H1 (cell line): ENCODE measurements at regions not wholly inside any gene's neighbourhood (a gene's known extent, or its start where the extent isn't known, plus 50 kb on each side); places are given as distances from the start of the nearest gene placed in this dataset.

ENCODE experiments used
- CTCF ChIA-PET: fragments of 300-600 bp; sonication (Branson Sonifier 250); formaldehyde crosslinking; loops from one replicate; lab custom pipeline; 2021; ENCODE audit not compliant: partially characterized antibody; lab: Charles Lee
- POLR2A ChIA-PET: fragments of 300-600 bp; sonication (Branson Sonifier 250); formaldehyde crosslinking; loops from one replicate; lab custom pipeline; 2021; ENCODE audit warnings: inconsistent platforms; ENCODE audit not compliant: partially characterized antibody; lab: Charles Lee
- DNase-seq, 2 experiments: peaks; one replicate each; pipeline versions ENCODE4 v3.0.0 to v3.0.0-alpha.2; 2010 to 2022; ENCODE audit warnings: low spot score in 2 of 2, low read depth in 1 of 2, mixed read lengths in 1 of 2
- FAIRE-seq: peaks from 2 replicates; lab custom pipeline; 2011; peaks lifted over from hg19 to GRCh38; lab: Jason Lieb, UNC
- H2AFZ ChIP-seq: 2 replicates; pipeline ENCODE4 v1.8.1; 2012; ENCODE audit warnings: low read length, inconsistent platforms
- H2AK5ac ChIP-seq: 2 replicates; pipeline ENCODE4 v1.6.1; 2013; ENCODE audit warnings: low read depth, low read length
- H2BK120ac ChIP-seq: replicated peaks from 2 replicates; pipeline ENCODE3; 2013; ENCODE audit warnings: low read depth, low read length, inconsistent platforms
- H2BK12ac ChIP-seq: 2 replicates; pipeline ENCODE4 v1.6.1; 2013; ENCODE audit warnings: low read depth, low read length
- H2BK15ac ChIP-seq: 2 replicates; pipeline ENCODE4 v1.6.1; 2013; ENCODE audit warnings: low read length
- H2BK20ac ChIP-seq: 2 replicates; pipeline ENCODE4 v1.6.1; 2013; ENCODE audit warnings: low read length
- H2BK5ac ChIP-seq: 2 replicates; pipeline ENCODE4 v1.6.1; 2013; ENCODE audit warnings: low read depth, low read length
- H3K14ac ChIP-seq: 2 replicates; pipeline ENCODE4 v1.6.1; 2013; ENCODE audit warnings: inconsistent platforms; ENCODE audit not compliant: insufficient read length
- H3K18ac ChIP-seq: 2 replicates; pipeline ENCODE4 v1.6.1; 2013; ENCODE audit warnings: low read length; ENCODE audit errors: extremely low read depth
- H3K23ac ChIP-seq: 2 replicates; pipeline ENCODE4 v1.6.1; 2013; ENCODE audit warnings: inconsistent platforms; ENCODE audit not compliant: insufficient read length
- H3K23me2 ChIP-seq: 2 replicates; pipeline ENCODE4 v1.6.1; 2013; ENCODE audit warnings: low read depth, low read length
- H3K27ac ChIP-seq: 2 replicates; pipeline ENCODE4 v1.6.1; 2011; ENCODE audit warnings: low read depth, low read length, inconsistent platforms
- H3K27me3 ChIP-seq, 4 experiments: replicated peaks in 1 of 4; 1 replicate in 1 of 4; 2 replicates in 3 of 4; pipeline versions ENCODE4 v1.6.1 to v1.8.1; 2011 to 2013; ENCODE audit warnings: low read length in 3 of 4, mild to moderate bottlenecking in 3 of 4, inconsistent platforms in 2 of 4, mixed read lengths in 2 of 4, moderate library complexity in 1 of 4; ENCODE audit not compliant: control insufficient read depth in 3 of 4, insufficient read depth in 3 of 4; ENCODE audit errors: extremely low read depth in 1 of 4
- H3K36me3 ChIP-seq, 4 experiments: 2 replicates each; pipeline versions ENCODE4 v1.6.1 to v1.8.1; 2011 to 2013; ENCODE audit warnings: mild to moderate bottlenecking in 4 of 4, low read length in 3 of 4, moderate library complexity in 2 of 4, control low read depth in 1 of 4, inconsistent platforms in 1 of 4; ENCODE audit not compliant: insufficient read depth in 4 of 4, control insufficient read depth in 2 of 4
- H3K4ac ChIP-seq: replicated peaks from 2 replicates; pipeline ENCODE3; 2013; ENCODE audit warnings: low read length, low read depth, mixed read lengths, inconsistent platforms; ENCODE audit not compliant: insufficient read length
- H3K4me1 ChIP-seq, 4 experiments: replicated peaks in 1 of 4; 1 replicate in 1 of 4; 2 replicates in 3 of 4; pipeline versions ENCODE4 v1.6.1 to v1.8.1; 2011 to 2013; ENCODE audit warnings: low read length in 3 of 4, inconsistent platforms in 2 of 4, mixed read lengths in 1 of 4; ENCODE audit not compliant: insufficient read depth in 4 of 4, control insufficient read depth in 3 of 4
- H3K4me2 ChIP-seq, 2 experiments: 2 replicates each; pipeline versions ENCODE4 v1.6.1 to v1.8.1; 2011 to 2013; ENCODE audit warnings: low read depth in 2 of 2, low read length in 2 of 2, control low read depth in 1 of 2, inconsistent platforms in 1 of 2, mild to moderate bottlenecking in 1 of 2; ENCODE audit not compliant: insufficient read depth in 1 of 2
- H3K4me3 ChIP-seq, 4 experiments: fragments of 200-600, 300-600 bp in 1 of 4; sonication (generic), shearing (Covaris generic), sonication (Bioruptor Twin) in 1 of 4; 2 replicates each; pipeline versions ENCODE4 v1.5.1 to v1.8.1; 2011 to 2016; ENCODE audit warnings: low read length in 4 of 4, low read depth in 3 of 4, control low read depth in 2 of 4, inconsistent platforms in 2 of 4, mild to moderate bottlenecking in 2 of 4, mixed read lengths in 1 of 4, moderate library complexity in 1 of 4; ENCODE audit not compliant: insufficient read depth in 2 of 4; ENCODE audit errors: extremely low read depth in 1 of 4
- H3K56ac ChIP-seq: replicated peaks from 2 replicates; pipeline ENCODE3; 2013; ENCODE audit warnings: low read depth, mild to moderate bottlenecking, mixed read lengths, low read length, inconsistent platforms; ENCODE audit not compliant: insufficient read length
- H3K79me1 ChIP-seq: 2 replicates; pipeline ENCODE4 v1.6.1; 2013; ENCODE audit warnings: low read depth, low read length, control low read depth
- H3K79me2 ChIP-seq, 2 experiments: 2 replicates each; pipeline versions ENCODE4 v1.6.1 to v1.8.1; 2012 to 2013; ENCODE audit warnings: low read length in 2 of 2, mild to moderate bottlenecking in 2 of 2, inconsistent platforms in 1 of 2; ENCODE audit not compliant: insufficient read depth in 2 of 2, control insufficient read depth in 1 of 2
- H3K9ac ChIP-seq, 4 experiments: replicated peaks in 1 of 4; 1 replicate in 1 of 4; 2 replicates in 3 of 4; pipeline versions ENCODE4 v1.6.1 to v1.8.1; 2011 to 2013; ENCODE audit warnings: low read depth in 3 of 4, low read length in 3 of 4, control low read depth in 2 of 4, mild to moderate bottlenecking in 2 of 4, moderate library complexity in 2 of 4, inconsistent platforms in 1 of 4; ENCODE audit errors: extremely low read depth in 1 of 4
- H3K9me3 ChIP-seq, 2 experiments: 2 replicates each; pipeline versions ENCODE4 v1.6.1 to v1.8.1; 2012 to 2013; ENCODE audit warnings: mild to moderate bottlenecking in 2 of 2, moderate library complexity in 2 of 2, control low read depth in 1 of 2, inconsistent platforms in 1 of 2, low read depth in 1 of 2, low read length in 1 of 2, mixed read lengths in 1 of 2; ENCODE audit not compliant: insufficient read depth in 2 of 2
- H4K20me1 ChIP-seq, 2 experiments: replicated peaks in 1 of 2; 2 replicates each; pipeline versions ENCODE3 to v1.8.1; 2011 to 2013; ENCODE audit warnings: inconsistent platforms in 2 of 2, low read length in 2 of 2, mild to moderate bottlenecking in 1 of 2; ENCODE audit not compliant: insufficient read depth in 2 of 2, control insufficient read depth in 1 of 2
- H4K5ac ChIP-seq: 2 replicates; pipeline ENCODE4 v1.6.1; 2013; ENCODE audit warnings: low read length, low read depth, mixed read lengths, inconsistent platforms; ENCODE audit not compliant: insufficient read length
- H4K8ac ChIP-seq: 2 replicates; pipeline ENCODE4 v1.8.0; 2013; ENCODE audit warnings: mild to moderate bottlenecking, moderate library complexity, low read length, inconsistent platforms; ENCODE audit not compliant: insufficient read depth; ENCODE audit errors: extremely low read depth
- H4K91ac ChIP-seq: replicated peaks from 2 replicates; pipeline ENCODE3; 2013; ENCODE audit warnings: low read length, mixed read lengths, inconsistent platforms; ENCODE audit not compliant: insufficient read length
- ASH2L ChIP-seq: fragments of 200-600, 300-600 bp; sonication (generic); IDR thresholded peaks from one replicate; pipeline ENCODE4 v1.7.1; 2017; ENCODE audit warnings: low read length
- ATF2 ChIP-seq: IDR thresholded peaks from 2 replicates; pipeline ENCODE4 v1.6.1; 2012; ENCODE audit warnings: low read length, inconsistent platforms
- BACH1 ChIP-seq: IDR thresholded peaks from 2 replicates; pipeline ENCODE4 v1.6.1; 2012; ENCODE audit warnings: low read length, improper control_type of control experiment
- EP300 ChIP-seq, 2 experiments: IDR thresholded peaks; 1 replicate in 1 of 2; 2 replicates in 1 of 2; pipeline ENCODE4 v1.6.1; 2011 to 2012; ENCODE audit warnings: low read depth in 2 of 2, low read length in 2 of 2, mild to moderate bottlenecking in 2 of 2, borderline replicate concordance in 1 of 2, inconsistent platforms in 1 of 2, moderate library complexity in 1 of 2
- MAX ChIP-seq: IDR thresholded peaks from 2 replicates; pipeline ENCODE4 v1.6.1; 2012; ENCODE audit warnings: inconsistent platforms
- NANOG ChIP-seq: IDR thresholded peaks from 2 replicates; pipeline ENCODE4 v1.6.1; 2011; ENCODE audit warnings: low read length, low read depth, mild to moderate bottlenecking, inconsistent platforms; ENCODE audit not compliant: insufficient read depth, poor library complexity, severe bottlenecking
- NRF1 ChIP-seq: IDR thresholded peaks from 2 replicates; pipeline ENCODE4 v1.6.1; 2011; ENCODE audit warnings: mild to moderate bottlenecking, low read depth, low read length, improper control_type of control experiment
- RXRA ChIP-seq: IDR thresholded peaks from 2 replicates; pipeline ENCODE4 v1.6.1; 2011; ENCODE audit warnings: low read depth, mild to moderate bottlenecking, low read length, moderate library complexity; ENCODE audit not compliant: insufficient read depth
- SIN3A ChIP-seq, 2 experiments: IDR thresholded peaks in 1 of 2; conservative IDR thresholded peaks in 1 of 2; 2 replicates each; pipeline ENCODE4 v1.6.1; 2011 to 2012; ENCODE audit warnings: low read length in 2 of 2, improper control_type of control experiment in 1 of 2, low read depth in 1 of 2, mild to moderate bottlenecking in 1 of 2
- SP4 ChIP-seq: IDR thresholded peaks from 2 replicates; pipeline ENCODE4 v1.6.1; 2012; ENCODE audit warnings: low read length, inconsistent platforms
- TAF1 ChIP-seq: IDR thresholded peaks from 2 replicates; pipeline ENCODE4 v1.6.1; 2011; ENCODE audit warnings: mild to moderate bottlenecking, low read depth, low read length
- TBP ChIP-seq: IDR thresholded peaks from 2 replicates; pipeline ENCODE4 v1.6.1; 2011; ENCODE audit warnings: low read depth, low read length, improper control_type of control experiment
- WGBS, 2 experiments: shearing (Covaris generic) in 1 of 2; methylation state at CpG; one replicate each; pipeline versions ENCODE4 v1.1.6 to v1.1.7; 2013 to 2015; ENCODE audit warnings: low lambda C conversion rate in 2 of 2, mixed read lengths in 2 of 2, inconsistent platforms in 1 of 2, low coverage in 1 of 2, missing lambda C conversion rate in 1 of 2; ENCODE audit not compliant: insufficient replicate concordance in 2 of 2, insufficient coverage in 1 of 2, insufficient read length in 1 of 2; ENCODE audit errors: extremely low coverage in 1 of 2, missing lambda C conversion rate in 1 of 2; 5-methylcytosine and 5-hydroxymethylcytosine counted together

DNA sequence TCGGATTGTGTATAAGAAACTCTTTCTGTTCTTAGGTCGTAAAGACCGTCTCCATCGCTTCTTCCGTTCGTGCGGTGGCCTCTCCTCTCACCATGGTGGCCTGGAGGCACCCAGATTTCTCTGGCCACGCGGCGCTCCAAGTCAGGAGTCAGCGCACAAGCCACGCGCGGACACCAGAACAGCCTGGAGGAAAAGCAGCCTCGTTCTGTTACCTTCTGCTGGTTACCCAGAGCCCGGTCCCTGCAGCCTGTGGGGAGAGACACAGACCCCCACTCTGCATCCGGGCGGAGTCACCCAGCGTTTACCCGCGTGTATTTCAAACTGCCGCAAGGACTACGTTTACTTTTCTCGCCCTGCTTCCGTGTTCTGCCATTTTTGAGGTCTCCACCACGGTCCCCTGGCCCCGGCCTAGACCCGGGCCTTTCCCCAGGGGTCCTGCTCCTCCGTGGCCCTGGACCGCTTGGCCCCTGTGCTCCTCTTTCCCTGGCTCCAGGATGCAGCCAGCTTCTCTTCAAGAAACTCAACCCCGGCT lies 776.1 kb downstream of the BRD1 start:
- Histone ChIP-seq H3K79me2 (no peaks in the 10 kb centered on the region), H4K8ac (no peak overlapping the region), H3K4me3 (no peak overlapping the region), H3K56ac (no peak overlapping the region), H2AK5ac (no peak overlapping the region), H4K91ac (peak overlapping the region; percentile 75), H4K5ac (no peak overlapping the region), H3K9ac (no peak overlapping the region), H2BK15ac (no peak overlapping the region), H2BK120ac (no peak overlapping the region), H2BK20ac (no peak overlapping the region), H3K27me3 (no peaks in the 10 kb centered on the region; a peak in 1 of 7 replicates), H2BK5ac (no peak overlapping the region), H3K18ac (no peak overlapping the region), H3K79me1 (no peaks in the 10 kb centered on the region), H3K4ac (no peak overlapping the region), H3K36me3 (no peaks in the 10 kb centered on the region), H3K14ac (no peak overlapping the region), H3K9me3 (no peaks in the 10 kb centered on the region), H3K4me2 (peak overlapping the region in 1 of 2 experiments; percentile 6; a peak in 1 of 4 replicates), H3K27ac (no peak overlapping the region), H4K20me1 (no peaks in the 10 kb centered on the region), H2BK12ac (no peak overlapping the region), H3K4me1 (peaks cover 2 to 9% (median 6%) of the 10 kb centered on the region in 4 experiments), H3K23ac (no peak overlapping the region), H3K23me2 (no peaks in the 10 kb centered on the region), H2AFZ (no peak overlapping the region)
- DNase-seq (no peak), FAIRE-seq (no peak)
- ChIA-PET CTCF (interaction anchor here (1.0 kb wide), 1 partner anchor 119 kb away, joined by 3 read pairs; no protein-coding TSS in a partner anchor), POLR2A (interaction anchor here (0.8 kb wide), 1 partner anchor 268 kb away, joined by 3 read pairs; no protein-coding TSS in a partner anchor)
- WGBS, 2 experiments: 95% methylated on average over 26 of the region's 31 CpGs; no CpG with 5 or more reads in 1 of the 2 experiments
- no peak for TF ChIP-seq SIN3A (conservative IDR thresholded peaks at IDR 0.05 in 1 of 2, IDR thresholded peaks at IDR 0.05 in 1 of 2; ENCODE audit: low read depth in 1 of 2, low read length in 2 of 2)
- TF ChIP-seq ASH2L: no peak
- TF ChIP-seq SP4: no peak
- no peak for TF ChIP-seq TAF1
- TF ChIP-seq NRF1: no peak
- TF ChIP-seq RXRA: no peak
- TF ChIP-seq BACH1: no peak
- TF ChIP-seq NANOG: no peak
- no peak for TF ChIP-seq ATF2
- no peak for TF ChIP-seq EP300 (IDR thresholded peaks at IDR 0.05; ENCODE audit: borderline replicate concordance in 1 of 2, low read depth in 2 of 2, low read length in 2 of 2)
- TF ChIP-seq MAX: no peak
- no peak for TF ChIP-seq TBP
